CD4-positive, alpha-beta T cell (primary cell): ENCODE measurements at regions not wholly inside any gene's neighbourhood (a gene's known extent, or its start where the extent isn't known, plus 50 kb on each side); places are given as distances from the start of the nearest gene placed in this dataset.

Source experiments
- ATAC-seq: fragments of 200-7000 bp; cut with Tn5 transposase; one replicate; pipeline ENCODE4 v1.10.0; 2022; ENCODE audit warnings: mild to moderate bottlenecking; ENCODE audit not compliant: poor library complexity
- CTCF ChIA-PET: fragments of 350-600 bp; sonication (Branson Sonifier 250); formaldehyde crosslinking; loops from one replicate; lab custom pipeline; 2021; ENCODE audit warnings: antibody characterized with exemption, inconsistent platforms; lab: Charles Lee
- POLR2A ChIA-PET: fragments of 350-600 bp; sonication (Branson Sonifier 250); formaldehyde crosslinking; loops from one replicate; lab custom pipeline; 2021; ENCODE audit warnings: antibody characterized with exemption, inconsistent platforms; lab: Charles Lee
- DNase-seq, 14 experiments: peaks; one replicate each; pipeline ENCODE4 v3.0.0-alpha.2; 2013 to 2020; ENCODE audit warnings: mixed read lengths in 2 of 14
- H3K27ac ChIP-seq, 2 donors: one replicate each; pipeline versions ENCODE4 v1.5.1 to v1.7.0; 2013; ENCODE audit warnings: low read length in 2 of 2, low read depth in 1 of 2, mild to moderate bottlenecking in 1 of 2
- H3K27me3 ChIP-seq, 2 experiments: 1 replicate in 1 of 2; 2 replicates in 1 of 2; pipeline versions ENCODE4 v1.6.1 to v1.7.0; 2013; ENCODE audit warnings: low read length in 2 of 2, control low read depth in 1 of 2, mild to moderate bottlenecking in 1 of 2, moderate library complexity in 1 of 2; ENCODE audit not compliant: insufficient read depth in 2 of 2, control insufficient read depth in 1 of 2
- H3K36me3 ChIP-seq: one replicate; pipeline ENCODE4 v1.6.1; 2013; ENCODE audit warnings: low read length, control low read depth; ENCODE audit not compliant: insufficient read depth
- H3K4me1 ChIP-seq: one replicate; pipeline ENCODE4 v1.6.1; 2013; ENCODE audit warnings: low read length, control low read depth; ENCODE audit not compliant: insufficient read depth
- H3K4me3 ChIP-seq: one replicate; pipeline ENCODE4 v1.5.1; 2013; ENCODE audit warnings: mild to moderate bottlenecking, low read length, moderate library complexity
- H3K9me3 ChIP-seq, 2 experiments: 1 replicate in 1 of 2; 2 replicates in 1 of 2; pipeline versions ENCODE4 v1.6.1 to v1.7.0; 2013; ENCODE audit warnings: low read length in 2 of 2, mild to moderate bottlenecking in 2 of 2, control low read depth in 1 of 2, moderate library complexity in 1 of 2; ENCODE audit not compliant: control insufficient read depth in 1 of 2, insufficient read depth in 1 of 2
- H3K27ac Mint-ChIP-seq: one replicate; pipeline ENCODE4 v1.8.0; 2020; ENCODE audit warnings: mixed read lengths
- H3K27me3 Mint-ChIP-seq: one replicate; pipeline ENCODE4 v1.8.0; 2021; ENCODE audit warnings: mixed read lengths
- H3K36me3 Mint-ChIP-seq: one replicate; pipeline ENCODE4 v1.8.0; 2021; ENCODE audit warnings: low read depth, mixed read lengths
- H3K4me1 Mint-ChIP-seq: one replicate; pipeline ENCODE4 v1.8.0; 2021; ENCODE audit warnings: low read depth, mixed read lengths
- H3K4me3 Mint-ChIP-seq: one replicate; pipeline ENCODE4 v1.8.0; 2020; ENCODE audit warnings: mild to moderate bottlenecking, mixed read lengths
- H3K9me3 Mint-ChIP-seq: one replicate; pipeline ENCODE4 v1.8.0; 2020; ENCODE audit warnings: mixed read lengths
- CTCF ChIP-seq: fragments of 200-600 bp; IDR thresholded peaks from one replicate; pipeline ENCODE4 v1.8.0; 2022; ENCODE audit warnings: antibody characterized with exemption, mild to moderate bottlenecking
- intact Hi-C, 2 experiments: fragments of 100-400 bp; cut with DNase I in 1 of 2; cut with micrococcal nuclease in 1 of 2; formaldehyde crosslinking; loops; one replicate each; pipeline versions ENCODE4 v1.15.1 to v1.9.0; 2023 to 2025; cut with DNase I, micrococcal nuclease

- Mint-ChIP-seq H3K9me3 (no peaks in the 10 kb centered on the region), H3K4me3 (no peak overlapping the region), H3K36me3 (no peaks in the 10 kb centered on the region), H3K27ac (no peak overlapping the region), H3K27me3 (no peaks in the 10 kb centered on the region), H3K4me1 (peaks cover 12% of the 10 kb centered on the region)
- H3K36me3 ChIP-seq, result no peaks in the 10 kb centered on the region
- no peak for TF ChIP-seq CTCF
- no peak overlapping the region for H3K27ac ChIP-seq
- H3K27me3 ChIP-seq, result no peaks in the 10 kb centered on the region
- DNase-seq (no peak), ATAC-seq (no peak)
- ChIA-PET POLR2A (interaction anchor here (0.6 kb wide), 1 partner anchor 16 kb away, joined by 4 read pairs; no protein-coding TSS in a partner anchor), CTCF (no interaction called here)
- H3K4me1 ChIP-seq, result peaks cover 26% of the 10 kb centered on the region
- peaks cover 0 to 4% of the 10 kb centered on the region in 2 experiments for H3K9me3 ChIP-seq
- intact Hi-C loops, result no loop called here
- H3K4me3 ChIP-seq, result no peak overlapping the region
Measured at GRCh38 chr13:30844548-30845296, 61.3 kb upstream of the MEDAG start.

GRCh38 chr13:30845297-30846214 lies 60.5 kb upstream of the MEDAG start:
- DNase-seq (peak in 1 of 14 experiments; percentile 18), ATAC-seq (no peak)
- H3K9me3 Mint-ChIP-seq, result no peaks in the 10 kb centered on the region
- Histone ChIP-seq H3K36me3 (no peaks in the 10 kb centered on the region), H3K27ac (peak overlapping the region in 1 of 2 donors; percentile 19), H3K9me3 (peaks cover 0 to 4% of the 10 kb centered on the region in 2 experiments), H3K4me1 (peaks cover 26% of the 10 kb centered on the region), H3K27me3 (no peaks in the 10 kb centered on the region), H3K4me3 (no peak overlapping the region)
- no peaks in the 10 kb centered on the region for H3K36me3 Mint-ChIP-seq
- ChIA-PET POLR2A (interaction anchor here (0.6 kb wide), 1 partner anchor 15 kb away, joined by 4 read pairs; no protein-coding TSS in a partner anchor), CTCF (interaction anchor here (0.6 kb wide), 1 partner anchor 38 kb away, joined by 3 read pairs; no protein-coding TSS in a partner anchor)
- H3K27me3 Mint-ChIP-seq, result no peaks in the 10 kb centered on the region
- intact Hi-C loops, result no loop called here
- no peak for TF ChIP-seq CTCF
- H3K27ac Mint-ChIP-seq, result no peak overlapping the region
- H3K4me1 Mint-ChIP-seq, result peaks cover 12% of the 10 kb centered on the region
- H3K4me3 Mint-ChIP-seq, result no peak overlapping the region

GRCh38 chr13:30846311-30846710 lies 59.8 kb upstream of the MEDAG start:
- Histone ChIP-seq H3K4me1 (peaks cover 26% of the 10 kb centered on the region), H3K9me3 (peaks cover 0 to 4% of the 10 kb centered on the region in 2 experiments), H3K27ac (no peak overlapping the region), H3K27me3 (no peaks in the 10 kb centered on the region), H3K36me3 (no peaks in the 10 kb centered on the region), H3K4me3 (no peak overlapping the region)
- Mint-ChIP-seq H3K27me3 (no peaks in the 10 kb centered on the region), H3K4me1 (peaks cover 12% of the 10 kb centered on the region), H3K36me3 (no peaks in the 10 kb centered on the region), H3K4me3 (no peak overlapping the region), H3K27ac (no peak overlapping the region), H3K9me3 (no peaks in the 10 kb centered on the region)
- ChIA-PET POLR2A (no interaction called here), CTCF (interaction anchor here (0.6 kb wide), 1 partner anchor 37 kb away, joined by 3 read pairs; no protein-coding TSS in a partner anchor)
- DNase-seq (no peak), ATAC-seq (no peak)
- TF ChIP-seq CTCF, result no peak
- intact Hi-C loops, result no loop called here
